HepG2 (cell line): ENCODE measurements at regions not wholly inside any gene's neighbourhood (a gene's known extent, or its start where the extent isn't known, plus 50 kb on each side); places are given as distances from the start of the nearest gene placed in this dataset.

ENCODE experiments used
- ATAC-seq: fragments of 200-7000 bp; cut with Tn5 transposase; 3 replicates; pipeline ENCODE4 v1.9.1; 2020; ENCODE audit warnings: mild to moderate bottlenecking, moderate library complexity
- BruUV-seq: library from RNA; stranded (reverse); fragments of 400-500 nt; replicated peaks from 2 replicates; lab custom pipeline; 2021; lab: Mats Ljungman, UMichigan
- CTCF ChIA-PET: fragments of 300-600 bp; formaldehyde crosslinking; extraction: SDS; loops from one replicate; lab custom pipeline; 2021; ENCODE audit warnings: low total read pairs, inconsistent platforms, low intra/inter-chr PET ratio; lab: Yijun Ruan, JAX
- POLR2A ChIA-PET: fragments of 350-600 bp; sonication (Branson Sonifier 250); formaldehyde crosslinking; loops from one replicate; lab custom pipeline; 2020; ENCODE audit warnings: antibody characterized with exemption, inconsistent platforms; lab: Yijun Ruan, JAX
- DNase-seq: peaks from one replicate; pipeline ENCODE4 v3.0.0-alpha.2; 2015; ENCODE audit warnings: low spot score
- FAIRE-seq: peaks from 3 replicates; lab custom pipeline; 2011; peaks lifted over from hg19 to GRCh38; lab: Jason Lieb, UNC
- H2AFZ ChIP-seq: one replicate; pipeline ENCODE4 v1.6.1; 2011; ENCODE audit warnings: low read length, inconsistent platforms
- H3K27ac ChIP-seq: fragments of 300-600 bp; 3 replicates; pipeline ENCODE4 v1.8.0; 2011; ENCODE audit warnings: mixed run types, mild to moderate bottlenecking, mixed read lengths, low read length, inconsistent platforms; ENCODE audit not compliant: insufficient read depth; ENCODE audit errors: extremely low read length
- H3K27me3 ChIP-seq, 2 experiments: fragments of 200-600 bp in 1 of 2; 2 replicates in 1 of 2; 3 replicates in 1 of 2; pipeline versions ENCODE4 v1.6.0 to v1.8.0; 2011; ENCODE audit warnings: low read length in 2 of 2, mild to moderate bottlenecking in 2 of 2, moderate library complexity in 2 of 2, inconsistent platforms in 1 of 2; ENCODE audit not compliant: insufficient read depth in 2 of 2, control insufficient read depth in 1 of 2
- H3K36me3 ChIP-seq, 2 experiments: fragments of 200-600 bp in 1 of 2; replicated peaks in 1 of 2; 2 replicates in 1 of 2; 3 replicates in 1 of 2; pipeline versions ENCODE4 v1.5.1 to v1.8.0; 2011; ENCODE audit warnings: low read length in 2 of 2, inconsistent platforms in 1 of 2; ENCODE audit not compliant: insufficient read depth in 2 of 2, control insufficient read depth in 1 of 2
- H3K4me1 ChIP-seq: 2 replicates; pipeline ENCODE4 v1.5.1; 2012; ENCODE audit warnings: low read length, inconsistent platforms; ENCODE audit not compliant: insufficient read depth
- H3K4me2 ChIP-seq: 2 replicates; pipeline ENCODE4 v1.6.0; 2011; ENCODE audit warnings: low read depth, low read length, inconsistent platforms
- H3K4me3 ChIP-seq, 3 experiments: fragments of 200-600 bp in 1 of 3; sonication (generic), shearing (Covaris generic) in 1 of 3; replicated peaks in 1 of 3; 2 replicates each; pipeline ENCODE4 v1.5.1; 2011 to 2016; ENCODE audit warnings: low read length in 3 of 3, inconsistent platforms in 2 of 3, low read depth in 2 of 3, mild to moderate bottlenecking in 2 of 3, control low read depth in 1 of 3, mixed read lengths in 1 of 3; ENCODE audit not compliant: insufficient read depth in 1 of 3
- H3K79me2 ChIP-seq: one replicate; pipeline ENCODE4 v1.6.1; 2011; ENCODE audit warnings: low read length, inconsistent platforms; ENCODE audit not compliant: insufficient read depth
- H3K9ac ChIP-seq: 2 replicates; pipeline ENCODE4 v1.6.0; 2011; ENCODE audit warnings: mild to moderate bottlenecking, low read depth, low read length, inconsistent platforms; ENCODE audit not compliant: insufficient read depth
- H3K9me3 ChIP-seq: 2 replicates; pipeline ENCODE4 v1.5.1; 2012; ENCODE audit warnings: mild to moderate bottlenecking, low read length
- H4K20me1 ChIP-seq: 2 replicates; pipeline ENCODE4 v1.6.0; 2011; ENCODE audit warnings: inconsistent platforms, mild to moderate bottlenecking, low read length, moderate library complexity; ENCODE audit not compliant: insufficient read depth
- HMGA1 ChIP-seq: sonication (generic); formaldehyde crosslinking; conservative IDR thresholded peaks from 2 replicates; pipeline ENCODE4 v1.4.0; 2020; ENCODE audit warnings: missing genetic modification reagents
- KLF12 ChIP-seq: sonication (generic); formaldehyde crosslinking; IDR thresholded peaks from 2 replicates; pipeline ENCODE4 v1.4.0; 2020; ENCODE audit warnings: missing genetic modification reagents, borderline replicate concordance
- ZNF546 ChIP-seq: sonication (generic); formaldehyde crosslinking; conservative IDR thresholded peaks from 2 replicates; pipeline ENCODE4 v1.8.1; 2023; ENCODE audit warnings: mild to moderate bottlenecking, missing genetic modification reagents
- WGBS: methylation state at CpG from one replicate; pipeline ENCODE4 v1.1.6; 2017; ENCODE audit warnings: low lambda C conversion rate; 5-methylcytosine and 5-hydroxymethylcytosine counted together
- in situ Hi-C: cut with HindIII; loops from 2 replicates; pipeline ENCODE4 v1.10.0; 2017; ENCODE audit warnings: low pct_unique_long_range_greater_than_20kb; ENCODE audit not compliant: extremely low pct_ligation_motif_present
- intact Hi-C: fragments of 100-400 bp; cut with micrococcal nuclease; formaldehyde crosslinking; loops from one replicate; pipeline ENCODE4 v1.10.0; 2022; ENCODE audit not compliant: unreplicated experiment
- TF ChIP-seq, protein P1 (sequence below): sonication (generic); formaldehyde crosslinking; IDR thresholded peaks from 2 replicates; pipeline ENCODE4 v1.9.0; 2021; ENCODE audit warnings: missing genetic modification reagents, mild to moderate bottlenecking, borderline replicate concordance

- 97% methylated on average over 1 of the region's 1 CpG for WGBS
- Histone ChIP-seq H3K36me3 (no peaks in the 10 kb centered on the region), H3K27me3 (peaks cover 0 to 2% of the 10 kb centered on the region in 2 experiments; a peak in 1 of 5 replicates), H3K9me3 (no peaks in the 10 kb centered on the region), H3K9ac (no peak overlapping the region), H3K79me2 (no peaks in the 10 kb centered on the region), H4K20me1 (no peaks in the 10 kb centered on the region), H3K27ac (no peak overlapping the region), H3K4me3 (no peak overlapping the region), H3K4me1 (no peaks in the 10 kb centered on the region)
- DNase-seq (no peak), FAIRE-seq (no peak)
- in situ Hi-C loops (no loop called here), intact Hi-C loops (no loop called here)
- no TSS peak for BruUV-seq
- CTCF ChIA-PET, result no interaction called here
- POLR2A ChIA-PET, result no interaction called here
- no peak for TF ChIP-seq ZNF546 (CRISPR knock-in tag)
- TF ChIP-seq KLF12, result no peak
- TF ChIP-seq, protein P1, sequence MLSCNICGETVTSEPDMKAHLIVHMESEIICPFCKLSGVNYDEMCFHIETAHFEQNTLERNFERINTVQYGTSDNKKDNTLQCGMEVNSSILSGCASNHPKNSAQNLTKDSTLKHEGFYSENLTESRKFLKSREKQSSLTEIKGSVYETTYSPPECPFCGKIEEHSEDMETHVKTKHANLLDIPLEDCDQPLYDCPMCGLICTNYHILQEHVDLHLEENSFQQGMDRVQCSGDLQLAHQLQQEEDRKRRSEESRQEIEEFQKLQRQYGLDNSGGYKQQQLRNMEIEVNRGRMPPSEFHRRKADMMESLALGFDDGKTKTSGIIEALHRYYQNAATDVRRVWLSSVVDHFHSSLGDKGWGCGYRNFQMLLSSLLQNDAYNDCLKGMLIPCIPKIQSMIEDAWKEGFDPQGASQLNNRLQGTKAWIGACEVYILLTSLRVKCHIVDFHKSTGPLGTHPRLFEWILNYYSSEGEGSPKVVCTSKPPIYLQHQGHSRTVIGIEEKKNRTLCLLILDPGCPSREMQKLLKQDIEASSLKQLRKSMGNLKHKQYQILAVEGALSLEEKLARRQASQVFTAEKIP, result no peak
- TF ChIP-seq, all 625 proteins: peak for 0
- no peak for ATAC-seq
- Histone ChIP-seq H2AFZ (no peak overlapping the region), H3K4me2 (no peak overlapping the region)
Observed at GRCh38 chr11:95373241-95373640, 142.2 kb upstream of the SESN3 start.

DNA sequence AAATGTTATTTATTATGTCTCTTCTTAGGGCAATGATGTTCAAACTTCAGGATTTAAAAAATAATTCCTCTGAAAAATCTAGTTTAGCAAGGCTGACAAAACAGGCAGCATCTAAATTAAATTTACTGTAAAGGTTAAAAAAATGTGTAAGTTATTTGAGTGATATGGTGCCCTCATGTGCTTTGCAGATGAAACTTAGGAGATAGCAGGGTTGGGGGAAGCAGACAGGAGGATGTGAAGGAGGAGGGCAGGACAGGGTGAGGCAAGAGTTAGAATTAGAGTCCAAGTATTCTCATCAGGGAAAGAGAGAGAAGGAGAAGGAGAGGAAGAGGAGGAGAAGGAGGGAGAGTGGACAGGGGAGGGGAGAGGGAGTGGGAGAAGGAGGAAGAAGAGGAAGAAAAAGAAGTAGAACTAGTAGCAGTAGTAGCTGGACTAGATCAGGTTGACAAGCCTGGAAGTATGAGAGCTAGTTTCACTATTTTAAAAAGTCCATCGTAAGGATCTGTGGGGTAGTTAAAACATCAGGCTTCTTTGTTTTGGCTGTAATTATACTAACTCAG lies 141.2 kb upstream of the SESN3 start:
- no peak overlapping the region for H3K27ac ChIP-seq
- WGBS, result 29% methylated on average over 1 of the region's 1 CpG
- no peaks in the 10 kb centered on the region for H3K79me2 ChIP-seq
- peaks cover 0 to 2% of the 10 kb centered on the region in 2 experiments; a peak in 1 of 5 replicates for H3K27me3 ChIP-seq
- POLR2A ChIA-PET, result no interaction called here
- no peak overlapping the region for H3K4me3 ChIP-seq
- intact Hi-C loops, result no loop called here
- no TSS peak for BruUV-seq
- H3K4me2 ChIP-seq, result no peak overlapping the region
- FAIRE-seq (no peak), ATAC-seq (no peak), DNase-seq (no peak)
- TF ChIP-seq HMGA1 (CRISPR knock-in tag), result no peak
- in situ Hi-C loops, result no loop called here
- no peaks in the 10 kb centered on the region for H3K9me3 ChIP-seq
- no peak overlapping the region for H3K9ac ChIP-seq
- no peaks in the 10 kb centered on the region for H4K20me1 ChIP-seq
- no peaks in the 10 kb centered on the region for H3K4me1 ChIP-seq
- CTCF ChIA-PET, result no interaction called here
- H3K36me3 ChIP-seq, result no peaks in the 10 kb centered on the region
- no peak overlapping the region for H2AFZ ChIP-seq
